ENCODE measurements at regions not wholly inside any gene's neighbourhood (a gene's known extent, or its start where the extent isn't known, plus 50 kb on each side); places are given as distances from the start of the nearest gene placed in this dataset.

DNA sequence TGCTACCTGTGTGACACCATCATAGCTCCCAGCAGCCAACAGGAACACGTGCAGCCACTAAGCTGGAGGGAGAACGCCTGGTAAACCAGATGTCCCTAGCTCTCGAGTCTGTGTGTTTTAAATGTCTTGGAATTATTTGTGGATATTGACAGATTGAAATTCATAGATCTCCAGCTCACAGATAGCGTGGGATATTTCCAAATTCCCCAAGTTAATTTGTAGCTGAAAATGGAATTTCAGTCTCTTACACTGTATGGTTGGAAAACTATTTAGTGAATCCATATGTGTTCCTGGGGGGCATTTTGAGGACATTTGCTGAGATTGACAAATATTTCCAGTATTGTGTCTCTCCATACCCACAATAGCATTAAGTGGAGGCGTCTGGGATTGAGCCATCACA lies 618.6 kb upstream of the TMEM132C start:
- DNase-seq (ENCODE audit: low spot score) = no peak
- intact Hi-C loops (cut with DNase I) = no loop called here
- ATAC-seq = no peak

DNA sequence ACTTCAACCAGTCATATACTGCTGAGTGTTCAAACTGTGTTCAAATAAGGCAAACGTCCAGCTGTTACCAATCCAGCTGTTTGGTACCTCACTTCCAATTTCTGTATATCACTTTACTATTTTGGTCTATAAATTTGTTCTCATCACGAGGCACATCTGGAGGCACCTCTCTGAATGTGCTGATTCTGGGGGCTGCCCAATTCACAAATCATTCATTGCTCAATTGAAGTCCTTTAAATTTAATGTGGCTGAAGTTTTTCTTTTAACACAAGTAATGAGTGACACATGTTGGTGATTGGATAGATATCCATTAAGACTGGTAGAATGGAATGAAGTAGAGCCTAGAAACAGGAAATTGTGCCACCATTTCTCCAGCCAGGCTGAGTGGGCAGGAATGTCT lies 617.0 kb upstream of the TMEM132C start:
- intact Hi-C loops (cut with DNase I) = no loop called here
- DNase-seq (ENCODE audit: low spot score) (no peak), ATAC-seq (no peak)

DNA sequence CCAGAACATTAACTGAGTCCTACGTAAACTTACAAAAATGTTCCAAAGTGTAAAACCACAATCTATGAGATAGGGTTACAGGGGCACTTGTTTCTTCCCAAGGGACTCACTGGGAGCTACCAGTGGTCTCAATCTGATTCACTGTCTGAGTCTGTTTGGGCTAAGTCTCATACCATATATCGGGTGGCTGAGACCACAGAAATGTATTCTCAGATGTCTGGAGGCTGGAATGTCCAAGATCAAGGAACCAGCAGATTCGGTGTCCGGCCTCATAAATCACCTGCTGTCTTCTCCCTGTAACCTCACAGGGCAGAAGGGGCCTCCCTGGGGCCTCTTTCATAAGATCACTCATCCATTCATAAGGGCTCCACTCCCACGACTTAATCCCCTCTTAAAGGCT lies 616.3 kb upstream of the TMEM132C start:
- no peak for DNase-seq (ENCODE audit: low spot score)
- intact Hi-C loops (cut with DNase I) = no loop called here
- no peak for ATAC-seq

DNA sequence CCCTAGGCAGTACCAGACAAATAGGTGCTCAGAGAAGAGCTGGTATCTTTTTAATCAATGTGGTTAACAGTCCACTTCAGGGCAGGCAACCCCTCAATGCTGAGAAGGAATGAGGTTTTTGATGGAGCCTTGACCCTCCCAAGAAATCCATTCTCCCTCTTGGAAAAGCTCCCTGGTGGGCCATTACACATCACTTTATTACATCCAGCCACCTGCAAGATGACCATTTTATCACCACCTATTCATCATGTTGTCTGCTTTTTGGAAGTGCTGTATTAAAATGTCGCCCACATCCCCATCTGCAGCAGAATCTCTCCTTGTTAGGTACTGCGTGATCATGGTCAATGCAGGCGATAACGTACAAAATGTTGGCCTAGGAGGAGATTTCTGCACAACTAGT lies 614.7 kb upstream of the TMEM132C start:
- intact Hi-C loops (cut with DNase I) = no loop called here
- no peak for ATAC-seq
- no peak for DNase-seq (ENCODE audit: low spot score)

DNA sequence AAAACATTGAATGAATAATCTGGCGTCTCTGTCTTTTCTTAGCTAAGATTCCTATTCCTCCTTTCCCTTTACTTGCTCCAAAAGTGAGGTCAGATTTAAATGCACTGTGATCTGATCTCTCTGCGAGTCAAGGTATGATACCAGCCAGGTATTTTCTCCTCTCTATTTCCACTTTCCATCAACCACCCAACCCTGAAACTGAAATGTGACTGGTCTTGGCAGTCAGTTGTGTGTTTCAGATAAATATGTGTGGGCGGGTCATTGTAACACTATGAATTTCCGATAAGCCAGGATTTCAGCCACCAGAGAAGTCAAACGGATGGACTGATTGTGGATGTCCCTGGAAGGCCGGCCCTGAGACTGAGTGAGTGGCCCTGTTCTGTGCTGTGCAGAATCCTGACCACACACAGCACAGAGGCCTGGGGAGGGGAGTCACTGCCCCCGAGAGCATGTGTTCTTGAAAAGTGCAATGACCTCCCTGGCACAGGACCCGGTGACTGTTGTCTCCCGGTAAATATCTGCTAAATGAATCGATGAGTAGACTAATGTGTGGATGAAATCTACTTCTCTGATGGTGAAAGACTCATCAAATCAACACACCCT lies 612.5 kb upstream of the TMEM132C start:
- ATAC-seq = no peak
- DNase-seq (ENCODE audit: low spot score) = no peak
- intact Hi-C loops (cut with DNase I) = no loop called here

DNA sequence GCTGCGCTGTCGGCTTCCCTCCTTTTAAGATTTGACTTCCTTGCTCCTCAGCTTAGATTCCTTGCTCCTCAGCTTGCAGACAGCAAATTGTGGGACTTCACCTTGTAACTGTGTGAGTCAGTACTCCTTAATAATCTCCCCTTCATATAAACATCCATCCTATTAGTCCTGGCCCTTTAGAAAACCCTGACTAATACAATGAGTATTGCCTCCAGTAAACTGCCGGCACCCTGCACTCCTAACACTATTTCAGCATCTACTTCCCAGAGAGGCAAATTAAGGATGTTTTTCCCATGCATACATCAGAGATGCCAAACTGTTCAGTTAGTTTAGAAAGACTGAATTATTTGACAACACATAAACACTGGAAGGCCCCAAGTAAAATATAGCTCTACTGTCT lies 611.3 kb upstream of the TMEM132C start:
- intact Hi-C loops (cut with DNase I) = no loop called here
- DNase-seq (ENCODE audit: low spot score) (no peak), ATAC-seq (no peak)

DNA sequence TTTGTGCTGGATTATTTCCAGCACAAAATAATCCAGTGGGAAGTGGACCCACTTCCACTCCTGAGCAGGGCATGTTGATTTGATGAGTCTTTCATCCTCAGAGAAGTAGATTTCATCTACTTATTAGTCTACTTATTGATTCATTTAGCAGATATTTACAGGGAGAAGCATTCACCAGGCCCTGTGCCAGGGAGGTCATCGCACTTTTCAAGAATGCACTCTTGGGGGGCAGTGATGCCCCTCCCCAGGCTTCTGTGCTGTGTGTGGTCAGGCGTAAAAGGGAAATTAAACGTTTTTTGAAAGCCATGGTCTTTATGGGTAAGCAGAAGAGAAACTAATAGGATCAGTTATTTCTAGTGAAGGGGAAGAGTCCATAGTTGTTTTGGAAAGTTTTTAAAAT lies 610.7 kb upstream of the TMEM132C start:
- intact Hi-C loops (cut with DNase I) = no loop called here
- ATAC-seq = no peak
- no peak for DNase-seq (ENCODE audit: low spot score)

DNA sequence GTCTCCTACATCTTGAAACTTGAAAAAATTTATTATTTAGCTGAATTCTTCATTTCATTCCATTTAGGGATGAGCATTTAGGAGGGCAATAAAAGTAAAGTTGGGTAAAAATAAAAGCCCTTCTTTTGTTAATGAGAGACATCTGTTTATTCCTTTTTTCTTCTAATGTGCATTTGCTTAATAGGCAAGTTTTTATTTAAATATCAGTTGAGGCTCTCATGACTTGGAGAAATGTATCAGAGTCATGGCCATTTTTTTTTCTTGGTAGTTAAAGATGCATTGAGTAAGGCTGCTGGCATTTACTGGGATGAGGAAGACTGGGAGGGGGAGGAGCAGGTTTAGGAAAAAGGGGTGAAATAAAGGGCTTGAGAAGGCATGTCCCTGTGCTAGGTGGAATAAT lies 609.9 kb upstream of the TMEM132C start:
- ATAC-seq (no peak), DNase-seq (ENCODE audit: low spot score) (no peak)
- intact Hi-C loops (cut with DNase I) = no loop called here

DNA sequence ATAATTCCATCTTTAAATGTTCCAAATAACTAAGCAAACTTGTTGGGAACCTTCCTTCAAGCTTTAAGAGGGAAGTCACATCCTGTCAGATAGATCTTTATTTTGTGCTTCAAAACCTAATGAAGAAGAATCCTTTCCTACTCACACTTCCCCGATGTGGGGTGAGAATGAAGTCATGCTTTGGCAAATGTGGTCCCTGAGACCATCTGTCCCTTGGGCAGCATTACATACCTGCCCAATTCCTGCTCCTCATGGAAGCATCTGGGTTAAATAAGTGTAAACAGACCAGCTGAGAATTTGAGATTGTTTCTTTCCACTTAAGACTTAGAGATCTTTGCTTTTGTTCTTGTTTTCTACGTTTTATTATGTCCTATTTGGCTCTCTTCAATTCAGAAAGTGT lies 606.0 kb upstream of the TMEM132C start:
- ATAC-seq (no peak), DNase-seq (ENCODE audit: low spot score) (no peak)
- intact Hi-C loops (cut with DNase I) = no loop called here

DNA sequence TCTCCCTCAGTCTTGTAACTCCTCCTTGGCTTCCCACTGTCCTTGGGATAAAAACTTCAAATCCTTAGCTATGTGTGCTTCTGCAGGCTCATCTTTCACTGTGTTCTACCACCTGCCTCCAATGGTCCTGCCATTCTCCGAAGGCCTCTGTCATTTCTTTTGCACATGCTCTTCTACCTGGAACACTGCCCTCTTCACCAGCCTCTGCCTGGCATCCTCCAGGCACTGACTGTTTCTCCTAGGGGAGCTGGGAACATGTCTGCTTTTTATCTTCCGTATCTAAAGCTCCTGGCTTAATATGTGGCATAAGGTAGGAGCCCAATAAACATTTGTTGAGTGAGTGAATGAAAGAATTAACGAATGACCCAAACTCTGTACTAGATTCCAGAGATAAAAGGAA lies 603.3 kb upstream of the TMEM132C start:
- ATAC-seq = no peak
- no peak for DNase-seq (ENCODE audit: low spot score)
- intact Hi-C loops (cut with DNase I) = no loop called here

DNA sequence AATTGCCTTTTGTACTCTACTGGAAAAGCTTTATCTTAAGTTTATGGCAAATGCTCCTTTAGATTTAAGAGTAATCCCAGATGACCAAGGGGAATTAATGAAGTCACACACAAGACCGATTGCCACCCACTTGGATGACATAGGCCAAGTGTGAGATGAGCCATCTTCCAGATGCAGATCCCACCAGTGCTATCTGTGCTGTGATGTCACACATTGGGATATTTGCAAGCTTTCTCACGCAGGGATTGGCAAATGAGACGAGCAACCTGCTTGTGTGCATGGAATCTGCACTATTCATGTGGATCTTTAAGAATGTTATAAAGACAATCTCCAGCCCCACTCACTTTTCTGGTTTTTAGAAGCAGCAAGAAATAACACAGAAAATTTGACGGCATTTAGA lies 602.1 kb upstream of the TMEM132C start:
- DNase-seq (ENCODE audit: low spot score) (no peak), ATAC-seq (no peak)
- intact Hi-C loops (cut with DNase I) = no loop called here

DNA sequence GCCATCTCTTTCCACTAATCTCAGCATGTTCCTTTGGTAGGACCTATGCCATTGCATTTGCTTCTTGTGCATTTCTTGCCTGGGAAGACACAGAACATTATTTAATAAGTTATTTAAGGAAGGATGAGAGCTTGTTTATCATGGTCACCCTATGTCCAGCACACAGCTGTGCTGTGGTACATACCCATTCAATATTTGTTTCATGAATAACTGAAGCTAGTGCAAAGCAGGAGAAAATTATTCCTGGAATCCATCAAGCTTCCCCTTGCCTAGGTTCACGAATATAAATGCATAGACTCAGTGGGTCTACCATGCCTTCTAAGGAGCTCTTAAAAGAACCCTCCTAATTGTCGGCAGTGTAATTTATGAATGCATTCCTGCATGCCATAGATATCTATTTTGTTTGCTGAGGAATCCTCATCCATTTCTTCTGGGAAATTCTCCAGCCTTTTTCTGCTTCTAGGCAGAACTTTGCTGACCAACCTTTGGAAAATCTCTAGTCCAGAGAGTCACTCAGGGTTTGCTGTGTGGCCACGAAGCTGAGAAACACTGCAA lies 599.8 kb upstream of the TMEM132C start:
- intact Hi-C loops (cut with DNase I) = no loop called here
- DNase-seq (ENCODE audit: low spot score) (no peak), ATAC-seq (no peak)

DNA sequence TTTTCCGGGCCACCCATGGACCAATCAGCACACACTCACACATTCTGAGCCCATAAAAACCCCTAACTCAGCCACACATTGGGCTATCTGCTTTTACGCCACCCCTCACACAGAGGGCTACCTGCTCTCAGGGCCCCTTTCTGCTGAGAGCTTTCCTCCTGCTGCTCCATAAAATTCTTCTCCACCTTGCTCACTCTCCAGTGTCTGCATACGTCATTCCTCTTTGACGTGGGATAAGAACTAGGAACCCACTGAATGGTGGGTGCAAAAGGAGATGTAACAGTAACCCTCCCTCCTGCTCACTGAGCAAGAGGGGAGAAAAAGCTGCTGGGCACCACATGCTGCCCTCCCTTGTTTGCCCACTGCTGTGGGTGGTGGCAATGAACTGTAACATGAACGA lies 596.7 kb upstream of the TMEM132C start:
- intact Hi-C loops (cut with DNase I) = no loop called here
- DNase-seq (ENCODE audit: low spot score) (no peak), ATAC-seq (no peak)

DNA sequence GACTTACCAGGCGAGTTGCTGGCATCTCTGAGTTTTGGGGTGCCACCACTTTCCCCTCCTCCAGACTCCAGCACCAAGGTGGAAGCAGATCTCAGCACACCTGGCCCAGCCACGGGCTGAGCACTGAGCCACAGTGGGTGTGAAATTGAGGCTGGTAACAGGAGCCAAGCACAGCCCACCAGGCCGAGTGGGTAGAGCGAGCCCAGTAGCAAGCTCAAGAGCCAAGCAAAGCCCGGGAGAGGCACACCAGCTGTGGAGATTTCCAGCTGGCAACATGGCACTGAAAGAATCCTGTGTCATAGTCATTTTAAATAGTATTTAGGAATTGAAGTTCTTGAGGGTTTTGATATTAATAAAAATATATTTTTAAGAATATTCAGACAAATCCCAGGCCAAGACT lies 596.2 kb upstream of the TMEM132C start:
- DNase-seq (ENCODE audit: low spot score) (no peak), ATAC-seq (no peak)
- intact Hi-C loops (cut with DNase I) = no loop called here

DNA sequence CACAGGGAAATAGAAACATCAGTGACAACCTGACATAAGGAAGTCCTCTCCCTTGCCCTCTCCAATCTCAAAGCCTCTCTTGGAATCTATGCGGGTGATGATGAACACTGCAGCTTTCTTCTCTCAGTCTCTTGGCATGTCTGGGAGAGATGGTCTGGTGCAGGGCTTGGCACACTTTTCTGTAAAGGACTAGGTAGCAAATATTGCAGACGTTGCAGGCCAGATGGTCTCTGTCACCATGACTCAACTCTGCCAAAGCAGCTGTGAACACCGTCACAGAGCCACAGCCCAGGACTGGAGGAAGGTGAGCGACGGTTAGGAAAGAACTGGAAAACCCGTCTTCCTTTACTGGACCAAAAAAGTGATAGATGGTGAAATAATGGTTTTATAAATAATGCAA lies 591.0 kb upstream of the TMEM132C start:
- ATAC-seq = no peak
- intact Hi-C loops (cut with DNase I) = no loop called here
- no peak for DNase-seq (ENCODE audit: low spot score)

DNA sequence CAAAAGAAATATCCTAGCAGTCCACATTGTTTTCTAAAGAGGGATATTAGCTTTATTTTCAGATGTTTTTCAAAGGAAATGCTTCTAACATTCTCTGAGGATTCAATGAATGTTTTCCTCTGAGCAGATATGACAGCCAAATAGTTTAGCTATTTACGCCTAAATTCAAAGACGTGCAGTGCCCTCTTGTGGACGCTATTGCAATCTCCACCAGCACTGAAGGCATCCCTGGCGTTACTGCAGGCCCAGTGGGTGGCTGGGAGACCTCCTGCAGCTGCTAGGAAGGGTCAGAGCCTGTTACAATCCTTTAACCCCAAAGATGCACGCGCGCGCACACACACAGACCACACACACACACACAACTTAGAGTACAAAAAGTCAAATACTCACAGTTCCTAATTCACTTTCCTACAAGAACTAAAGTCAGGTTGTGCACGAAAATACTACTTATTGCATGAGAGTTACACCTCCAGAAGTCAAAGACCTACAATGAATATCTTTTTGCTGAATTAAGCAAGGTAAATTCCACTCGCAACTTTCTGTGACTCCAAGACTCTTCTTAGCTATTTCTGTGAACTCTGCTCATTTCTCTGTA lies 589.3 kb upstream of the TMEM132C start:
- intact Hi-C loops (cut with DNase I) = no loop called here
- ATAC-seq (peak; percentile 95), DNase-seq (ENCODE audit: low spot score) (peak; percentile 90)

DNA sequence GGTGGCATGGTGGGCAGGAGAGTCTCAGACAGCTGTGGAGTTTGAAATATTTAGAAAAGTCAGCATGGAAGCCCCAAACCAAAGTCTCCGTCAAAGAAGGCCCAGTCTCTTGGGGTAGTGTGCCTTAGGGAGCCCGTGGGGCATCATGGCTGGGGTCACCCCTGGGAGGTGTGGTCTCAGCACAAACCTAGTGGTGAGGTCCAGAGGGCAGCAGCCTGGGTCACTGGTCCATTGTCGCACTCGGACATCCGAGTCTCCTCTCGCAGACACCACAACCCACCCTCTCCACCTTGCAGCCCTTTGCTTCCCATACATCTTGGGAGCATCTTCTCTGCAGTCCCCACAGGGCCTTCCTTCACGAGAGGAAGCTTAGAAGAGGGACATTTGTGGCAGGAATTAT lies 588.0 kb upstream of the TMEM132C start:
- intact Hi-C loops (cut with DNase I) = no loop called here
- ATAC-seq (no peak), DNase-seq (ENCODE audit: low spot score) (no peak)

DNA sequence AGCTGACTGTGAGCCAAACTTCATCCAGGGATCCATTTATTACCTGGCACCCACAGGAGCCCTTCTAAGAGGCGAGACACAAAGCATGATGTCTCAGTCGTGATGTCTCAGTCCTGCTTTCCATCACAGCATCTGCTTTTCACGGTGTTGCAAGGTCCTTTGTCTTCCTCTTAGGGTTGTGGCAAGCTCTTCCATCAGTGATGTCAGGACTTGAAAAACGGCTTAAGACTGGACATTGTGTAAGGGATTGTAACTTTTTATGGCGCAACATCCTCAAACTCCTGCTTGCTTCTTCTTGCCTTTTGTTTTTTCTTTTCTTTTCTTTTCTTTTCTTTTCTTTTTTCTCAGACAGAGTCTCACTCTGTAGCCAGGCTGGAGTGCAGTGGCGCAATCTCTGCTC lies 586.5 kb upstream of the TMEM132C start:
- DNase-seq (ENCODE audit: low spot score) (no peak), ATAC-seq (no peak)
- intact Hi-C loops (cut with DNase I) = no loop called here

DNA sequence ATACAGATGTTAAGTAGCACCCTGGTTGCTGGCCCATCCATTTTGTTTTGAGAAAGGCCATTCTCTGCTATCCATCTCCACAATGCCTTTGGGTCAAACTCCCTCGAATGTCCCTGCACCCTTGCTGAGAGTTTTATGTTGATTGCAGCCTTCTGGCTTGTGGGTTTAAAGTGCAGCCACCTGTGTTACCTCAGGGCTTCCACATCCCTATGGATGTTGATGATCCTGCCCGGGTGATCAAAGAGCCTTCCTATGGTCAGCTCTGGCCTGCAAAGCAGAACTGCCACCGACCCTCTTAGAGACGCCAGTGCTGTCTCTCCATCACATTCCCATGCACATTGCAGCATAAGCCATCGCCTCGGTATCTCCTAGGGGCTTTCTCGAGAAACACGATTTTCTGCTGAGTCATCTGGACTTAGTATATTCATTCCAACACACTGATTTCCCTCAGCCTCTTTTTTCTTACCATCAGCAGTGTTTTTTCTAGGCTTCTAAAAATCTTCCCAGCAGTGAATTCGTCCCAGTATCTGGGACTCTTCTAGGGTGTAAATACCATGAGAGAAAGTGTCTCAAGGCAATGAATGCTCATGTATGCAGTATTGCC lies 585.7 kb upstream of the TMEM132C start:
- intact Hi-C loops (cut with DNase I) = no loop called here
- DNase-seq (ENCODE audit: low spot score) (no peak), ATAC-seq (no peak)

DNA sequence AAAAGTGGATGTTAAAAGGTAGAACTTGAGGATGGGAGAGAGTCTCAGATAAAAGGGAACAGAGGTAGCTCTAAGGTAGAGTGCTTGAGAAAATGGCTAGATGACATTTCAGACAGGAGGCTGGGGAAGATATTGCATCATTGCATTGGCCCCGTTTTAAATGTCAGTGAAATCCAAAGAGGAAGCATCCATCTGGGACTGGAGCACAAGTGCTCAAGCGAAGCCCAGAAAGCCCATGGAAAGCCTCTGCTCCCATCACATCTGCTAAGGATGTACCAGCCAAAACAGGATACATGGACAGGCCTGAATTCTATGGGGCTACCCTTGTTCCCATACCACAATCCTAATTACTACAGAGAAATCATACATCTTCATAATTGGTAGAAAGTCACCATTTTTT lies 581.5 kb upstream of the TMEM132C start:
- ATAC-seq = no peak
- DNase-seq (ENCODE audit: low spot score) = no peak
- intact Hi-C loops (cut with DNase I) = no loop called here

DNA sequence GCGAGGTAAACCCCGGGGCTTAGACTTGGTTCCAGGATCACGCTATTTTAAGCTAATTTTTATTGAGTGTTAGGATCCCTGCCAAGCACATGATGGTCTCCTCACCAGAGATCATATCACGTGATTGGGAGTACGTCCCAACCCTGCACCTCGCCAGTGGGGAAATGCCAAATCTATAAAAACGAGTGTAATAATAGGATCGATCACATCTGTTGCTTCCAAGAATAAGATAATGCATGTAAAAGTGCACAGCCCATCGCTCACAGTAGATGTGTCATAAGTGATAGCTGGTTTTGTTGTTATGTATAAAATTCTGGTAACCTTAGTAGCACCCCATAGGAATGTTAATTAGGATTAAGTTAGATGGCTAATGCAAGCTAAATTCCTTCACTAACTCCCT lies 581.0 kb upstream of the TMEM132C start:
- no peak for DNase-seq (ENCODE audit: low spot score)
- ATAC-seq = peak; percentile 41
- intact Hi-C loops (cut with DNase I) = no loop called here

All from sciatic nerve (tissue), 2 donors.